Panc1 (cell line): ENCODE measurements at regions not wholly inside any gene's neighbourhood (a gene's known extent, or its start where the extent isn't known, plus 50 kb on each side); places are given as distances from the start of the nearest gene placed in this dataset.

Experiments used
- ATAC-seq: fragments of 200-7000 bp; cut with Tn5 transposase; 2 replicates; pipeline ENCODE4 v1.9.1; 2020; ENCODE audit warnings: mild to moderate bottlenecking, moderate library complexity
- BruUV-seq: library from RNA; stranded (reverse); fragments of 400-500 nt; replicated peaks from 2 replicates; lab custom pipeline; 2021; lab: Mats Ljungman, UMichigan
- CTCF ChIA-PET: fragments of 300-600 bp; sonication (Branson Sonifier 250); formaldehyde crosslinking; loops from one replicate; lab custom pipeline; 2022; ENCODE audit warnings: antibody characterized with exemption; lab: Charles Lee
- POLR2A ChIA-PET: fragments of 300-600 bp; sonication (Branson Sonifier 250); formaldehyde crosslinking; loops from one replicate; lab custom pipeline; 2022; ENCODE audit warnings: antibody characterized with exemption; lab: Charles Lee
- DNase-seq: peaks from one replicate; pipeline ENCODE4 v3.0.0-alpha.2; 2010; ENCODE audit warnings: low read depth, low spot score
- H3K27ac ChIP-seq: 2 replicates; pipeline ENCODE4 v1.5.1; 2011; ENCODE audit warnings: mild to moderate bottlenecking, low read length, inconsistent platforms
- H3K27me3 ChIP-seq: fragments of 200-500 bp; sonication (Bioruptor generic); 2 replicates; pipeline ENCODE4 v1.6.0; 2014; ENCODE audit warnings: low read length, inconsistent platforms; ENCODE audit not compliant: control insufficient read depth, insufficient read depth
- H3K36me3 ChIP-seq: fragments of 200-500 bp; sonication (Bioruptor generic); 2 replicates; pipeline ENCODE4 v1.5.1; 2014; ENCODE audit warnings: inconsistent platforms, mild to moderate bottlenecking, low read length, moderate library complexity; ENCODE audit not compliant: control insufficient read depth, insufficient read depth
- H3K4me1 ChIP-seq: 2 replicates; pipeline ENCODE4 v1.5.1; 2011; ENCODE audit warnings: inconsistent platforms, mild to moderate bottlenecking, low read length, moderate library complexity; ENCODE audit not compliant: control insufficient read depth, insufficient read depth
- H3K4me3 ChIP-seq, 2 experiments: 2 replicates each; pipeline ENCODE4 v1.5.1; 2011 to 2012; ENCODE audit warnings: low read depth in 2 of 2, low read length in 2 of 2, mild to moderate bottlenecking in 2 of 2, inconsistent platforms in 1 of 2, moderate library complexity in 1 of 2
- H3K9me3 ChIP-seq: fragments of 200-500 bp; sonication (Bioruptor generic); 2 replicates; pipeline ENCODE4 v1.5.1; 2014; ENCODE audit warnings: low read depth, mild to moderate bottlenecking, inconsistent platforms, low read length, moderate library complexity; ENCODE audit not compliant: control insufficient read depth, insufficient read depth
- CTCF ChIP-seq: fragments of 450-650 bp; IDR thresholded peaks from 2 replicates; pipeline ENCODE4 v1.5.1; 2017; ENCODE audit warnings: mild to moderate bottlenecking
- POLR2AphosphoS5 ChIP-seq: IDR thresholded peaks from 2 replicates; pipeline ENCODE4 v1.6.1; 2012; ENCODE audit warnings: mild to moderate bottlenecking, low read depth, low read length, moderate library complexity
- SIN3A ChIP-seq: IDR thresholded peaks from 2 replicates; pipeline ENCODE4 v1.6.1; 2012; ENCODE audit warnings: low read depth, mild to moderate bottlenecking, low read length, moderate library complexity, borderline replicate concordance; ENCODE audit not compliant: insufficient read depth
- TCF7L2 ChIP-seq: IDR thresholded peaks from 2 replicates; pipeline ENCODE4 v1.6.1; 2011; ENCODE audit warnings: mild to moderate bottlenecking, low read depth, low read length, inconsistent platforms
- in situ Hi-C: cut with HindIII; loops from 2 replicates; pipeline ENCODE4 v1.10.0; 2016; ENCODE audit warnings: low sequenced_read_pairs, low pct_unique_long_range_greater_than_20kb
- intact Hi-C: fragments of 100-400 bp; cut with micrococcal nuclease; formaldehyde crosslinking; loops from one replicate; pipeline ENCODE4 v1.10.0; 2022; ENCODE audit not compliant: unreplicated experiment
- TF ChIP-seq, protein P1 (sequence below), 2 experiments: IDR thresholded peaks; 2 replicates each; pipeline ENCODE4 v1.6.1; 2011 to 2012; ENCODE audit warnings: low read depth in 2 of 2, control low read depth in 1 of 2, low read length in 1 of 2, mild to moderate bottlenecking in 1 of 2, moderate library complexity in 1 of 2; ENCODE audit not compliant: insufficient read depth in 1 of 2

- ATAC-seq, result no peak
- TF ChIP-seq TCF7L2, result no peak
- TF ChIP-seq POLR2AphosphoS5, result no peak
- TF ChIP-seq SIN3A, result no peak
- TF ChIP-seq, protein P1, sequence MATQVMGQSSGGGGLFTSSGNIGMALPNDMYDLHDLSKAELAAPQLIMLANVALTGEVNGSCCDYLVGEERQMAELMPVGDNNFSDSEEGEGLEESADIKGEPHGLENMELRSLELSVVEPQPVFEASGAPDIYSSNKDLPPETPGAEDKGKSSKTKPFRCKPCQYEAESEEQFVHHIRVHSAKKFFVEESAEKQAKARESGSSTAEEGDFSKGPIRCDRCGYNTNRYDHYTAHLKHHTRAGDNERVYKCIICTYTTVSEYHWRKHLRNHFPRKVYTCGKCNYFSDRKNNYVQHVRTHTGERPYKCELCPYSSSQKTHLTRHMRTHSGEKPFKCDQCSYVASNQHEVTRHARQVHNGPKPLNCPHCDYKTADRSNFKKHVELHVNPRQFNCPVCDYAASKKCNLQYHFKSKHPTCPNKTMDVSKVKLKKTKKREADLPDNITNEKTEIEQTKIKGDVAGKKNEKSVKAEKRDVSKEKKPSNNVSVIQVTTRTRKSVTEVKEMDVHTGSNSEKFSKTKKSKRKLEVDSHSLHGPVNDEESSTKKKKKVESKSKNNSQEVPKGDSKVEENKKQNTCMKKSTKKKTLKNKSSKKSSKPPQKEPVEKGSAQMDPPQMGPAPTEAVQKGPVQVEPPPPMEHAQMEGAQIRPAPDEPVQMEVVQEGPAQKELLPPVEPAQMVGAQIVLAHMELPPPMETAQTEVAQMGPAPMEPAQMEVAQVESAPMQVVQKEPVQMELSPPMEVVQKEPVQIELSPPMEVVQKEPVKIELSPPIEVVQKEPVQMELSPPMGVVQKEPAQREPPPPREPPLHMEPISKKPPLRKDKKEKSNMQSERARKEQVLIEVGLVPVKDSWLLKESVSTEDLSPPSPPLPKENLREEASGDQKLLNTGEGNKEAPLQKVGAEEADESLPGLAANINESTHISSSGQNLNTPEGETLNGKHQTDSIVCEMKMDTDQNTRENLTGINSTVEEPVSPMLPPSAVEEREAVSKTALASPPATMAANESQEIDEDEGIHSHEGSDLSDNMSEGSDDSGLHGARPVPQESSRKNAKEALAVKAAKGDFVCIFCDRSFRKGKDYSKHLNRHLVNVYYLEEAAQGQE (IDR thresholded peaks at IDR 0.05; ENCODE audit: insufficient read depth in 1 of 2, low read depth in 2 of 2, low read length in 1 of 2), result no peak
- TF ChIP-seq CTCF, result no peak
- ChIA-PET CTCF (no interaction called here), POLR2A (no interaction called here)
- Histone ChIP-seq H3K27me3 (no peaks in the 10 kb centered on the region), H3K36me3 (no peaks in the 10 kb centered on the region), H3K27ac (no peak overlapping the region), H3K9me3 (no peaks in the 10 kb centered on the region), H3K4me1 (no peaks in the 10 kb centered on the region), H3K4me3 (no peak overlapping the region)
- no peak for DNase-seq
- in situ Hi-C loops, result no loop called here
- intact Hi-C loops, result no loop called here
- BruUV-seq, result no TSS peak
Measured at GRCh38 chr9:1918108-1918507, 97.0 kb upstream of the SMARCA2 start.

DNA sequence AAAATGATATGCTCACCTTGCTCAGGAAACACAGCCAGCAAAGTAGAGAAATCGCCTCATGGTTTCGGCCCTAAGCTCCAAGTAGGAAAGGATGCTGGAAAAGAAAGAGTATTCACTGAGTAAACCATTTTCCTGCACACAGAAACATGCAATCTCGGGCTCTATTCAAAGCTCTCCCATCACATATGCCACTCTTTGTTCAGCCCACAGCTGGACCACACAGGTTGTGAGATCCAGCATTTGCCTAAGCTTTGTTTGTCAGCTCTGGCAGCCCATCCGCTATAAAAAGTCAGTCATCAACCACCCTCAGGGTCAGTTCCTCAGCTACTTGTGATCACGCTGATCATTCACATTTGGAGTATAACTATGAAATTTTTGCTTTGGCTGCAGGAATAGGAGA, 96.5 kb upstream of the SMARCA2 start:
- no peaks in the 10 kb centered on the region for H3K27me3 ChIP-seq
- in situ Hi-C loops, result no loop called here
- intact Hi-C loops, result no loop called here
- POLR2A ChIA-PET, result no interaction called here
- no TSS peak for BruUV-seq
- CTCF ChIA-PET, result no interaction called here
- H3K4me3 ChIP-seq, result no peak overlapping the region
- ATAC-seq (no peak), DNase-seq (no peak)
- no peak overlapping the region for H3K27ac ChIP-seq
- H3K36me3 ChIP-seq, result no peaks in the 10 kb centered on the region
- TF ChIP-seq CTCF (no peak), SIN3A (no peak), TCF7L2 (no peak), POLR2AphosphoS5 (no peak)
- TF ChIP-seq, protein P1 (IDR thresholded peaks at IDR 0.05; ENCODE audit: insufficient read depth in 1 of 2, low read depth in 2 of 2, low read length in 1 of 2), result no peak
- H3K9me3 ChIP-seq, result no peaks in the 10 kb centered on the region
- H3K4me1 ChIP-seq, result no peaks in the 10 kb centered on the region
